Testis (tissue), 2 donors: ENCODE measurements at regions not wholly inside any gene's neighbourhood (a gene's known extent, or its start where the extent isn't known, plus 50 kb on each side); places are given as distances from the start of the nearest gene placed in this dataset.

Source experiments
- DNase-seq: peaks from one replicate; pipeline ENCODE4 v3.0.0-alpha.2; 2019
- H3K27ac ChIP-seq, 2 donors: fragments of 200-600 bp; sonication (generic); one replicate each; pipeline ENCODE4 v1.5.1; 2019
- H3K27me3 ChIP-seq: fragments of 200-600 bp; sonication (generic); one replicate; pipeline ENCODE4 v1.5.1; 2019
- H3K36me3 ChIP-seq: fragments of 200-600 bp; sonication (generic); one replicate; pipeline ENCODE4 v1.5.1; 2017; ENCODE audit warnings: low read depth; ENCODE audit errors: missing control alignments
- H3K4me1 ChIP-seq: fragments of 200-600 bp; sonication (generic); one replicate; pipeline ENCODE4 v1.5.1; 2019
- H3K4me3 ChIP-seq, 2 donors: fragments of 200-600 bp; sonication (generic); one replicate each; pipeline ENCODE4 v1.5.1; 2017 to 2019
- H3K9me3 ChIP-seq: fragments of 200-600 bp; sonication (generic); one replicate; pipeline ENCODE4 v1.5.1; 2017
- CTCF ChIP-seq, 3 experiments: fragments of 450-650 bp in 2 of 3; fragments of 200-600 bp in 1 of 3; sonication (generic) in 1 of 3; IDR thresholded peaks; one replicate each; pipeline ENCODE4 v1.5.1; 2016 to 2019; ENCODE audit warnings: antibody characterized with exemption in 3 of 3, mild to moderate bottlenecking in 2 of 3, moderate library complexity in 1 of 3
- POLR2A ChIP-seq: fragments of 450-650 bp; IDR thresholded peaks from one replicate; pipeline ENCODE4 v1.6.1; 2017; ENCODE audit warnings: antibody characterized with exemption, mild to moderate bottlenecking, moderate library complexity
- WGBS, 2 donors: methylation state at CpG; one replicate each; pipeline ENCODE4 v1.1.5; 2018; 5-methylcytosine and 5-hydroxymethylcytosine counted together
- intact Hi-C: fragments of 100-400 bp; cut with DNase I; formaldehyde crosslinking; loops from one replicate; pipeline ENCODE4 v1.15.1; 2023; ENCODE audit warnings: low total_unique reads

GRCh38 chr7:49479441-49479840 lies 294.0 kb upstream of the VWC2 start:
- intact Hi-C loops, result no loop called here
- no peak for DNase-seq
- H3K27me3 ChIP-seq, result no peaks in the 10 kb centered on the region
- no peaks in the 10 kb centered on the region for H3K36me3 ChIP-seq
- TF ChIP-seq CTCF (IDR thresholded peaks at IDR 0.05) (no peak), POLR2A (no peak)
- no peaks in the 10 kb centered on the region for H3K9me3 ChIP-seq
- WGBS, 2 donors, result 37 to 41% methylated on average over 1 of the region's 1 CpG
- no peak overlapping the region for H3K4me3 ChIP-seq
- H3K4me1 ChIP-seq, result no peaks in the 10 kb centered on the region
- no peak overlapping the region for H3K27ac ChIP-seq

- no peak for DNase-seq
- intact Hi-C loops, result no loop called here
- no peak overlapping the region for H3K27ac ChIP-seq
- no peak for TF ChIP-seq POLR2A
- TF ChIP-seq CTCF (IDR thresholded peaks at IDR 0.05), result no peak
- no peaks in the 10 kb centered on the region for H3K27me3 ChIP-seq
- H3K4me3 ChIP-seq, result no peak overlapping the region
- 86 to 90% methylated on average over 4 of the region's 4 CpGs for WGBS, 2 donors
- H3K36me3 ChIP-seq, result no peaks in the 10 kb centered on the region
- H3K4me1 ChIP-seq, result no peaks in the 10 kb centered on the region
- H3K9me3 ChIP-seq, result no peaks in the 10 kb centered on the region
These were observed 293.4 kb upstream of the VWC2 start for GRCh38 chr7:49479936-49480544.

GRCh38 chr7:49481075-49481474 lies 292.4 kb upstream of the VWC2 start:
- intact Hi-C loops, result no loop called here

GRCh38 chr7:49483142-49483541 lies 290.3 kb upstream of the VWC2 start:
- 45 to 49% methylated on average over 2 of the region's 2 CpGs for WGBS, 2 donors
- TF ChIP-seq CTCF (IDR thresholded peaks at IDR 0.05) (no peak), POLR2A (no peak)
- peak; percentile 40 for DNase-seq

More at GRCh38 chr7:49481075-49481474, 292.4 kb upstream of the VWC2 start:
- no peak overlapping the region for H3K27ac ChIP-seq
- WGBS, 2 donors, result 60 to 61% methylated on average over 1 of the region's 1 CpG
- H3K4me3 ChIP-seq, result no peak overlapping the region
- no peaks in the 10 kb centered on the region for H3K27me3 ChIP-seq
- no peak for DNase-seq
- no peaks in the 10 kb centered on the region for H3K4me1 ChIP-seq
- H3K36me3 ChIP-seq, result no peaks in the 10 kb centered on the region
- H3K9me3 ChIP-seq, result no peaks in the 10 kb centered on the region
- no peak for TF ChIP-seq CTCF (IDR thresholded peaks at IDR 0.05)

More at GRCh38 chr7:49483142-49483541, 290.3 kb upstream of the VWC2 start:
- no peaks in the 10 kb centered on the region for H3K27me3 ChIP-seq
- no peak overlapping the region for H3K27ac ChIP-seq
- no peaks in the 10 kb centered on the region for H3K36me3 ChIP-seq
- H3K4me3 ChIP-seq, result no peak overlapping the region
- no peaks in the 10 kb centered on the region for H3K9me3 ChIP-seq
- intact Hi-C loops, result no loop called here
- H3K4me1 ChIP-seq, result no peaks in the 10 kb centered on the region
